Neural crest cell (in vitro differentiated cells): ENCODE measurements at regions not wholly inside any gene's neighbourhood (a gene's known extent, or its start where the extent isn't known, plus 50 kb on each side); places are given as distances from the start of the nearest gene placed in this dataset.

Experiments
- DNase-seq: peaks from one replicate; pipeline ENCODE4 v3.0.0; 2021; ENCODE audit warnings: low read depth, mixed read lengths, low spot score
- H3K27ac Mint-ChIP-seq: one replicate; pipeline ENCODE4 v1.8.0; 2021; ENCODE audit warnings: mild to moderate bottlenecking, mixed read lengths; ENCODE audit not compliant: unreplicated experiment
- H3K27me3 Mint-ChIP-seq: 2 replicates; pipeline ENCODE4 v1.8.0; 2021; ENCODE audit warnings: low read depth, mild to moderate bottlenecking, mixed read lengths
- H3K36me3 Mint-ChIP-seq: 2 replicates; pipeline ENCODE4 v1.8.0; 2021; ENCODE audit warnings: low read depth, mild to moderate bottlenecking, mixed read lengths
- H3K4me1 Mint-ChIP-seq: 2 replicates; pipeline ENCODE4 v1.8.0; 2021; ENCODE audit warnings: mixed read lengths
- H3K4me3 Mint-ChIP-seq: one replicate; pipeline ENCODE4 v1.8.0; 2021; ENCODE audit warnings: mild to moderate bottlenecking, mixed read lengths
- H3K9me3 Mint-ChIP-seq: 2 replicates; pipeline ENCODE4 v1.8.0; 2021; ENCODE audit warnings: mixed read lengths
- CTCF ChIP-seq: fragments of 200-600 bp; sonication (generic); conservative IDR thresholded peaks from 2 replicates; pipeline ENCODE4 v1.5.0; 2021; ENCODE audit warnings: antibody characterized with exemption, mild to moderate bottlenecking

GRCh38 chr20:2210646-2211552 is 84.9 kb upstream of the TGM3 start:
- H3K36me3 Mint-ChIP-seq: no peaks in the 10 kb centered on the region
- no peaks in the 10 kb centered on the region for H3K9me3 Mint-ChIP-seq
- no peak for TF ChIP-seq CTCF
- DNase-seq: no peak
- H3K27me3 Mint-ChIP-seq: no peaks in the 10 kb centered on the region
- peaks cover 7% of the 10 kb centered on the region for H3K4me1 Mint-ChIP-seq
- peak overlapping the region; percentile 61 for H3K4me3 Mint-ChIP-seq
- H3K27ac Mint-ChIP-seq: no peak overlapping the region

GRCh38 chr20:2212456-2213015 is 83.3 kb upstream of the TGM3 start:
- no peak for DNase-seq
- Mint-ChIP-seq H3K4me1 (peaks cover 7% of the 10 kb centered on the region), H3K27me3 (no peaks in the 10 kb centered on the region), H3K36me3 (no peaks in the 10 kb centered on the region), H3K9me3 (no peaks in the 10 kb centered on the region), H3K27ac (no peak overlapping the region), H3K4me3 (no peak overlapping the region)
- TF ChIP-seq CTCF: no peak

- no peak for TF ChIP-seq CTCF
- Mint-ChIP-seq H3K4me3 (no peak overlapping the region), H3K27ac (no peak overlapping the region), H3K9me3 (no peaks in the 10 kb centered on the region), H3K4me1 (peaks cover 7% of the 10 kb centered on the region), H3K27me3 (no peaks in the 10 kb centered on the region), H3K36me3 (peaks cover 2% of the 10 kb centered on the region)
- no peak for DNase-seq
Observed at GRCh38 chr20:2213401-2213800, 82.4 kb upstream of the TGM3 start.

- DNase-seq: no peak
- Mint-ChIP-seq H3K9me3 (peaks cover 10% of the 10 kb centered on the region), H3K4me3 (no peak overlapping the region), H3K27me3 (no peaks in the 10 kb centered on the region), H3K36me3 (peaks cover 2% of the 10 kb centered on the region), H3K4me1 (peaks cover 11% of the 10 kb centered on the region), H3K27ac (no peak overlapping the region)
- no peak for TF ChIP-seq CTCF
Observed at GRCh38 chr20:2217857-2218539, 77.8 kb upstream of the TGM3 start.

- H3K36me3 Mint-ChIP-seq: peaks cover 2% of the 10 kb centered on the region
- no peak for DNase-seq
- no peaks in the 10 kb centered on the region for H3K27me3 Mint-ChIP-seq
- no peak overlapping the region for H3K4me3 Mint-ChIP-seq
- no peak overlapping the region for H3K27ac Mint-ChIP-seq
- H3K4me1 Mint-ChIP-seq: peaks cover 16% of the 10 kb centered on the region
- peaks cover 10% of the 10 kb centered on the region for H3K9me3 Mint-ChIP-seq
- TF ChIP-seq CTCF: no peak
Observed at GRCh38 chr20:2219481-2220006, 76.3 kb upstream of the TGM3 start.
